Smooth muscle cell (in vitro differentiated cells): ENCODE measurements at regions not wholly inside any gene's neighbourhood (a gene's known extent, or its start where the extent isn't known, plus 50 kb on each side); places are given as distances from the start of the nearest gene placed in this dataset.

Source experiments
- DNase-seq: peaks from one replicate; lab custom pipeline; 2025; ENCODE audit not compliant: unreplicated experiment; lab: John Stamatoyannopoulos, UW
- H2AFZ ChIP-seq: fragments of 200-600 bp; sonication (generic); 2 replicates; pipeline ENCODE4 v1.6.0; 2016; ENCODE audit warnings: antibody characterized with exemption, low read depth, mild to moderate bottlenecking
- H3F3A ChIP-seq: fragments of 200-600 bp; sonication (generic); 2 replicates; pipeline ENCODE4 v1.6.0; 2017; ENCODE audit warnings: antibody characterized with exemption, low read depth
- H3K27ac ChIP-seq: fragments of 200-600 bp; sonication (generic); 2 replicates; pipeline ENCODE4 v1.5.1; 2016; ENCODE audit warnings: low read depth, mild to moderate bottlenecking
- H3K27me3 ChIP-seq: fragments of 200-600 bp; sonication (generic); 2 replicates; pipeline ENCODE4 v1.6.1; 2016; ENCODE audit warnings: low read depth, mild to moderate bottlenecking
- H3K36me3 ChIP-seq: fragments of 200-600 bp; sonication (generic); 2 replicates; pipeline ENCODE4 v1.5.1; 2016; ENCODE audit warnings: low read depth
- H3K4me1 ChIP-seq: fragments of 200-600 bp; sonication (generic); 2 replicates; pipeline ENCODE4 v1.5.1; 2016; ENCODE audit warnings: low read depth
- H3K4me2 ChIP-seq: fragments of 200-600 bp; sonication (generic); 2 replicates; pipeline ENCODE4 v1.6.0; 2016; ENCODE audit warnings: mild to moderate bottlenecking
- H3K4me3 ChIP-seq: fragments of 200-600 bp; sonication (generic); 2 replicates; pipeline ENCODE4 v1.5.1; 2016; ENCODE audit warnings: mild to moderate bottlenecking
- H3K79me2 ChIP-seq: fragments of 200-600 bp; sonication (generic); 2 replicates; pipeline ENCODE4 v1.6.0; 2016; ENCODE audit warnings: low read depth, mild to moderate bottlenecking
- H3K9ac ChIP-seq: fragments of 200-600 bp; sonication (generic); 2 replicates; pipeline ENCODE4 v1.6.0; 2016; ENCODE audit warnings: low read depth
- H3K9me3 ChIP-seq: fragments of 200-600 bp; sonication (generic); replicated peaks from 2 replicates; pipeline ENCODE4 v1.5.1; 2016; ENCODE audit warnings: low read depth
- H4K20me1 ChIP-seq: fragments of 200-600 bp; sonication (generic); 2 replicates; pipeline ENCODE4 v1.6.0; 2016; ENCODE audit warnings: low read depth
- CTCF ChIP-seq: fragments of 200-600 bp; sonication (generic); IDR thresholded peaks from 2 replicates; pipeline ENCODE4 v1.5.1; 2017; ENCODE audit warnings: borderline replicate concordance, mild to moderate bottlenecking, antibody characterized with exemption; ENCODE audit not compliant: insufficient read depth, poor library complexity, severe bottlenecking
- WGBS: methylation state at CpG from one replicate; pipeline ENCODE4 v1.1.7; 2016; ENCODE audit warnings: low lambda C conversion rate; 5-methylcytosine and 5-hydroxymethylcytosine counted together

GRCh38 chr21:35333831-35334618 lies 284.9 kb upstream of the RUNX1 start:
- H2AFZ ChIP-seq: peak overlapping the region; percentile 26
- no peaks in the 10 kb centered on the region for H3K27me3 ChIP-seq
- DNase-seq: no peak
- H3K4me2 ChIP-seq: no peak overlapping the region
- no peak overlapping the region for H3K9ac ChIP-seq
- H3K9me3 ChIP-seq: no peaks in the 10 kb centered on the region
- 83% methylated on average over 9 of the region's 9 CpGs for WGBS
- no peaks in the 10 kb centered on the region for H3K79me2 ChIP-seq
- no peaks in the 10 kb centered on the region for H3K4me1 ChIP-seq
- H4K20me1 ChIP-seq: no peaks in the 10 kb centered on the region
- no peak for TF ChIP-seq CTCF
- no peaks in the 10 kb centered on the region for H3K36me3 ChIP-seq
- H3K27ac ChIP-seq: no peak overlapping the region
- H3K4me3 ChIP-seq: no peak overlapping the region
- H3F3A ChIP-seq: no peaks in the 10 kb centered on the region

GRCh38 chr21:35332841-35333426 lies 283.8 kb upstream of the RUNX1 start:
- H3K27ac ChIP-seq: no peak overlapping the region
- no peak overlapping the region for H3K9ac ChIP-seq
- no peaks in the 10 kb centered on the region for H3K27me3 ChIP-seq
- WGBS: 91% methylated on average over 5 of the region's 5 CpGs
- H3K4me1 ChIP-seq: no peaks in the 10 kb centered on the region
- no peaks in the 10 kb centered on the region for H3K9me3 ChIP-seq
- no peak for DNase-seq
- H4K20me1 ChIP-seq: no peaks in the 10 kb centered on the region
- H3F3A ChIP-seq: no peaks in the 10 kb centered on the region
- H3K4me3 ChIP-seq: no peak overlapping the region
- H3K36me3 ChIP-seq: no peaks in the 10 kb centered on the region
- H3K79me2 ChIP-seq: no peaks in the 10 kb centered on the region
- no peak overlapping the region for H3K4me2 ChIP-seq
- H2AFZ ChIP-seq: no peak overlapping the region
- no peak for TF ChIP-seq CTCF

- 83% methylated on average over 4 of the region's 4 CpGs for WGBS
- Histone ChIP-seq H3K79me2 (no peaks in the 10 kb centered on the region), H3F3A (peaks cover 5% of the 10 kb centered on the region), H3K36me3 (no peaks in the 10 kb centered on the region), H3K9me3 (no peaks in the 10 kb centered on the region), H3K4me3 (no peak overlapping the region), H3K4me1 (peaks cover 7% of the 10 kb centered on the region), H3K9ac (no peak overlapping the region), H2AFZ (peak overlapping the region; percentile 21), H4K20me1 (no peaks in the 10 kb centered on the region), H3K27ac (no peak overlapping the region), H3K27me3 (no peaks in the 10 kb centered on the region), H3K4me2 (no peak overlapping the region)
- no peak for TF ChIP-seq CTCF
- DNase-seq: no peak
These were observed 281.0 kb upstream of the RUNX1 start for GRCh38 chr21:35329940-35330660.
